Hypothalamus (tissue), 51 donors: ENCODE measurements at regions not wholly inside any gene's neighbourhood (a gene's known extent, or its start where the extent isn't known, plus 50 kb on each side); places are given as distances from the start of the nearest gene placed in this dataset.

ENCODE experiments used
- DNase-seq, 51 donors: peaks; one replicate each; lab custom pipeline; 2025; lab: John Stamatoyannopoulos, UW

GRCh38 chr4:100086766-100087431 lies 103.4 kb downstream of the DDIT4L start:
- no peak for DNase-seq

DNA sequence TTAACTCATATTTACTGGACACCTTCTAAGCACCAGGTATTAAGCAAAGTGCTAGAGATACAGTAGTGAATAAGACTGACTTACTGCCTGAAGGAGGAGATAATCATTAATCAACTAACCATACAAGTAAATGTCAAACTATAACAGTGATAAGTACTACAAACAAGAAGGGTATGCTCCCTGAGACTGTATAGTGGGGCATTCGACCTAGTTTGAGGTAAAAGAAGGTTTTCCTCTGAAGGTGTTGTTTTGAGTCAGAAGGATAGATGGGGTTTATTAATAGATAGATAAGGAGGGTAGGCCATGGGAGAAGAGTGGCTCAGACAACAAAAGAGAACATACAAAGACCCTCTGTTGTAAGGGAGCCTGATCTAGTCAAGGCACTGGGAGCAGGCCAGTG lies 105.4 kb downstream of the DDIT4L start:
- DNase-seq, result no peak

DNA sequence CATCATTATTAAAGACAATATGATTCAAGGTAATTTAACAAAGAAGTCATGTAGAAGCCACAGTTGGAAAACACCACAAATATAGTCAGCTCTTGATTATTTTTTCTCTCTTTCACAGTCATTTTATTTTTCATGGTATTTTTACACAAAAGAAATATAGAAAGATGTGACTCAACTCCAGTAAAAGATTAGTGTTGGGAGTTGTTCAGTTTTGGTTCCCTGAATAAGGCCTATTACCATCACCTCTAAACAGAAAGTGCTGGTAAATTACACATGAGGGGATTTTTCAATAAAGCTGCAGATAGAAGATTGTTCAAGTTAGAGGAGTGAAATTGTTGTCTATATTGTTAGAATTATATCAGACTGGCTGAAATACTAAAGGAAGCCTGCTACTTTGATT lies 107.0 kb downstream of the DDIT4L start:
- DNase-seq, result no peak

GRCh38 chr4:100082852-100083251 lies 107.4 kb downstream of the DDIT4L start:
- no peak for DNase-seq

DNA sequence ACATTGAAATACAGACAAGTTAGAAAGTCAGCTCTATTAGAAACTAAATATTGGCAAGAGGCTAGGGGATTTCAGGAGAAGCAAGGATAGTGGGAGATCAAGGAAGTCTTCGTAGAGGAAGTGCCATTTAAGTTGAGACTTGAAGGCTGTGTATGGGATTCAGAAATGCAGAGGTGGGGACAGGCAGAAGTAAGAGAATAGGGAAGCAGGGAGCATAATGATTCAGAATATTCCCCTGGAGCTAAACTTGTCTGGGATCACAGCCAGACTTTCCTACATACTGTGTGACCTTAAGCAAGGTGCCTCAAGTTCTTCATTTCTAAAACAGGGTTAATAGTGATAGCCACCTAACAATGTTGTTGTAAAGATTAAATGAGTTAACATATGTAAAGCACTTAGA lies 108.8 kb downstream of the DDIT4L start:
- no peak for DNase-seq

- no peak for DNase-seq
Observed at GRCh38 chr4:100079264-100079663, 111.0 kb downstream of the DDIT4L start.

- no peak for DNase-seq
Observed at GRCh38 chr4:100076753-100077152, 113.5 kb downstream of the DDIT4L start.

DNA sequence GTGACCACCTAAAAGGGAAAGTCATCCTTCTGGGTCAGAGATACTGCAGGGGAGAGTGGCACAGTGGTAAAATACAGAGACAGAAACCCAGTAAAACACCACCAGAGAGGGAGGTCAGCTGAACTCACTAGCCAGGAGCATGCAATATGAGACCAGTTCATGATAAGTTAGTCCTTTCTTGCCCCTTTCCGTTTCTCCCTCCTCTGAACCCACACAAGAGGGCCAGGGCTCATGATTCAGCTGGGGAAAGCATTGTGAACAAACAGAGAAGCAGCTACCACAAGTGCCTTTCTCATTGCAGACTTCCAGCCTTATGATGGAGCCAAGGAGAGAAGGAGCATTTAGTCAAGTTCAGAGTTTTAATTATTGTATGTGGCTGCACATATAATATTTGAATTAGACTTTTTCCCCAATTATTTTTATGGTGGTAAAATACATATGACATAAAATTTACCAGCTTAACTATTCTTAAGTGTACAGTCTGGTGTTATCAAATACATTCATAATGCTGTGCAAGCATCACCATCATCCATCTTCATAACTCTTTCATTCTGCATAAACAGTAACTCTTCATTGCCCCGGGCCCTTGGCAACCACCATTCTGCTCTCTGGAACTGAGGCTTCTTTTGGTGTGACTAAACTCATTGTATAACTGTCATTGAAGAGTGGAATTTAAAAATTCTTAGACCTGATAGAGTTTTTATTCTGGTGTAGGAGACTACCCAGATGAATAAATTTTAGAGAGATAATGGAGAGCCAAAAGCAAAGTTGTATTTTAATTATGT lies 114.6 kb downstream of the DDIT4L start:
- DNase-seq, result no peak

- DNase-seq, result no peak
Observed at GRCh38 chr4:100075056-100075455, 115.2 kb downstream of the DDIT4L start.

DNA sequence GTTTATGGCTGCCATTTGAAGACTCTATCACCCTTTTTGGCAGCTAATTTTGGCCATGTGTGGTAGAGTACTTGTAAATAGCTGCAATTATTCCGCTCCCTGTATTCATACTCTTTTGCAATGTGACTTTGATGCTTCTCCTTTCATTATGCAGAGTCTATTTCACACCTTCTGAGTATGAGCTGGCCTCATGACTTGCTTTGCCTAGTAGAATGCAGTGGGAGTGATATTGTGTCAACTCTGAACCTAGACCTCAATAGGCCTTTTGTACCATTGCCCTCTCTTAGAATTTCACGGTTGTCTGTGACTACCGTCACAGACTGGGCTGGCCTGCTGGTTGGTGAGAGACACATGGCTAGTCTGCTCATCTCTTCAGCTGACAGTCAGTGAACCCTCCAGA lies 118.8 kb downstream of the DDIT4L start:
- DNase-seq, result no peak

GRCh38 chr4:100070868-100071267 lies 119.4 kb downstream of the DDIT4L start:
- no peak for DNase-seq

DNA sequence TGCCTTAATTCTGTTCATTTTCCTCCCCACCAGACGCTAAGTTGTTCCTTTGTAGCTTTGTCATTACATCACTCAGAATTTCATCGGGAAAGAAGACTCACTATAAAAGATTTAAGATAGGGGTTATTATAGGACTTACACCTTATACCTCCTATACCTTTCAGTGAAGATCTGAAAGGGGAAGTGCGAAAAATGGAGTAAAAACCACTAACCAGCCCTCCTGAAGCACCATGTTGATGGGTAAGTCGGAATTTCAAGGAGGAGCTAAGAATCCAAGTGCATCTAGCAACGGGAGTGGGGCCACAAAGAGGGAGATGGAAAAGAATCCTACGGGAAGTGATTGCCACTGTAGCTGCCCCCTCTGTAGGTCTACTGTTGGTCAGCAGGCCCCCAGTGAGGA lies 119.1 kb upstream of the H2AZ1 start:
- DNase-seq, result no peak

- DNase-seq, result no peak
Observed at GRCh38 chr4:100067255-100067654, 117.2 kb upstream of the H2AZ1 start.

DNA sequence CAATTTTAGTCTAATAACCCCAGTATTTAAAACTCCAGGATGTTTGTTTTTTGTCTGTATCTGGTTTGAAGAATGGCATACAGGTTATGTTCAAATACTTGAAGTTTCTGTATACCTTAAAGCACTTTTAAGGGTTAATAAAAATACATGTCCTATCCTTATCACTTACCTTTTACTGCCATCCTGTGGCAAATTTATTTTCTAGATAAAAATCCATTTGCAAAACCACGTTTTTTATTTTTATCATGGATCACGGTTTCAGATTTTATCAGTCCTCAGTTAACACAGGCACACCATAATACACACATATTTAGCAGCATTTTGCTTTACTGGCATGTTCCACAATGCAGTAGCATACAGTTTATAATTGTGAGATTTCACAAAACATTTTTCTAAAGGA lies 113.3 kb upstream of the H2AZ1 start:
- no peak for DNase-seq

DNA sequence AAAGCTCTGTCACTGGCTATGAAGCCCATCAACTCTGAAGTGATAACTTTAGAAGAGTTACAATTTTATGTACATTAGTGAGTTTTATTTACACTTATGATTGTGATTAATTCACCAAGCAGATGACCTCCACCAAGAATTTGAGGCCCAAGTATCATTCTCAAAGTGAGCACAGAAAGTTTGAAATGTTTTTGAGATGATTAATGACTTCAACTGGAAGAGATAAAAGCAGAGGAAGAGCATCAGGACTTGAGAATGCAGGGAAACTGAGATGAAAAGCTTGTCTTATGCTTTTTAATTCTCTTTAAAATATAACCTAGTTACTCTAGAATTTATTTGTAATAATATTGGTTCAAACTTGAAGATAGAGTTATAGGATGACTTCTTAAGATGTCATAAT lies 112.8 kb upstream of the H2AZ1 start:
- no peak for DNase-seq

- no peak for DNase-seq
Observed at GRCh38 chr4:100061835-100062234, 111.8 kb upstream of the H2AZ1 start.

- no peak for DNase-seq
Observed at GRCh38 chr4:100060765-100061416, 110.8 kb upstream of the H2AZ1 start.

- DNase-seq, result no peak
Observed at GRCh38 chr4:100059467-100059866, 109.4 kb upstream of the H2AZ1 start.

- no peak for DNase-seq
Observed at GRCh38 chr4:100056701-100057100, 106.6 kb upstream of the H2AZ1 start.

GRCh38 chr4:100054071-100054470 lies 104.0 kb upstream of the H2AZ1 start:
- DNase-seq, result no peak

DNA sequence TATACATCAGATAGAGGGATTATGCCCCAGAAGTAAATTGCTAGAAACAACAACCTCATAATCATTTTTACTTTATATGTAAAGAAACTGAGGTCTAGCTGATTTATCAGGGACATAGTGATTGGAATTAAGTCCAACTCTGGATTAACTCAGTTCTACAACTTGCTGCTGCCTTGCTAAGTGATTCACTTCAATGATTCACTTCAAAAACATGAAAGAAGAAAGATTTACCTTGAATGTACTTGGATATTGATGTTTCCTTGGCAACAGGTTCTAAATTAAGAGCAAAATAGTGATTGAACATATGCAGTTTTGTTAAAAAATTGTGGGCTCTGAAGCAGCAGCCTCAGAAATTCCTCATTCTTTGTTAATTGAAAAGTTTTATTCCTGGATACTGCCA lies 99.8 kb upstream of the H2AZ1 start:
- DNase-seq, result no peak

DNA sequence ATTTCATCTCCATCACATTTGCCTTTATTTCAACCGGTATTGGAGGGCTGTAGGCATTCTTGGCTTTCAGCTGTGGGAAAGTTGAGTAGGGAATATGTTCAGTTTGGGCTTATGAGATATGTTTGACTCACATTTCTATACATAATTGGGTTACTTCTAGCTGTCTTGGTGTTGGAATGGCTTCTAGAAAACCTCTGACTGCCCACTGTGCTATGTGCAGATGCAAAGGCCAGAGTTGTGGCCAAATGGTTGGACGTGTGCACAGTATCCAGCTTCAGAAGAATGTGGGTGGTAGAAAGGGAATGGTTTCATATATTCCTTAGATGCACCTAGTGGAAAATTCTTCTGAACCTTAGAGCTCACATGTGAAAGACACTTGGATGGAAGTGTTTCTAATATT lies 92.6 kb upstream of the H2AZ1 start:
- DNase-seq, result no peak
